ENCODE measurements at regions not wholly inside any gene's neighbourhood (a gene's known extent, or its start where the extent isn't known, plus 50 kb on each side); places are given as distances from the start of the nearest gene placed in this dataset.
"Not testable (repeated sequence)": the region's sequence is repeated elsewhere in the genome, so short reads cannot be mapped to it uniquely, and the experiment has no call there.

DNA sequence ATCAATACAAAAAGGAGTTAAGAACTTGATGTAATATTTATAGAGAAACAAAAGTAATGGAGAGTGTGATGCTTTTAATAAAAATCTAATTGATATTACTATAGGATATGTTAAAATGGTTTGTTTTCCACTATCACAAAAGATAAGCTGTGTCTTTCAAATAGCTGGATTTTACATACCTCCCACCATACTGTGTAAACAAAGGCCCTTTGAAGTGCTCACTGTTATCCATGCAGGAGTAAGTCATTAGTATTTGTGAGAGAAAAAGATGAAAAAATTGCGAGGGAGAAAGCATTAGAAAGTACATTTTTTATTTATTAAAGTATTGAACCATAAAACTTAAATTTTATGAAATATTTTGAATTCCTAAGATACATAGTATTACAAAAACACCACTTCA lies 733.0 kb downstream of the GRIK2 start:
- DNase-seq, result peak; percentile 2

DNA sequence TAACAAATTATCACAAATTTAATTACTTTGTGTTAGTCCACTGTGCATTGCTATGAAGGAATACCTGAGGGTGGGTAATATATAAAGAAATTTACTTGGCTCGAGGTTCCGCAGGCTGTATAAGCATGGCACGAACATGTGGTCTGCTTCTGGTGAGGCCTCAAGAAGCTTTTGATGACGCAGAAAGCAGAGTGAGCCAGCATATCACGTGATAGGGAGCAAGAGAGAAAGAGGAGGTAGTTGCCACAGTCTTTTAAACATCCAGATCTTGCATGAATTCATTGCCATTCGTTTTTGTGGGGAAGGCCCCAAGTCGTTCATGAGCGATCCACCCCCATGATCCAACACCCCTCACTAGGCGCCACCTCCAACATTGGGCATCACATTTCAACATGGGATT lies 733.7 kb downstream of the GRIK2 start:
- DNase-seq, result no peak

DNA sequence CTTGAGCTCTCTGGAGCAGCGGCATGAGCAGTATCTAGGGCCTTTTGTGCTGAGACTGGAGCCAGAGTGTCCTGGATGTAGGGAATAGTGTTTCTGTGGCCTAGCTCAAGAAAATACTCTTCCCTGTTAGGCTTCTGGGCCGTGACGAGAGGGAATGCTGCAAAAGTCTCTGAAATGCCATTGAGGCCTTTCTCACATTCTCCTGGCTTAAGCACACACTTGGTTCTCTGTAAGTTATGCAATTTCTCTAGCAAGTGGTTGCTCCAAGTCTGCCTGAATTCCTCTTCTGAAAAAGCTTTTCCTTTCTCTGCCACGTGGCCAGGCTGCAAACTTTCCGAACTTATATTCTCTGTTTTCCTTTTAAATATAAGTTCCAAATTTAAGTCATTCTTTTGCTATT lies 744.4 kb downstream of the GRIK2 start:
- DNase-seq, result no peak

DNA sequence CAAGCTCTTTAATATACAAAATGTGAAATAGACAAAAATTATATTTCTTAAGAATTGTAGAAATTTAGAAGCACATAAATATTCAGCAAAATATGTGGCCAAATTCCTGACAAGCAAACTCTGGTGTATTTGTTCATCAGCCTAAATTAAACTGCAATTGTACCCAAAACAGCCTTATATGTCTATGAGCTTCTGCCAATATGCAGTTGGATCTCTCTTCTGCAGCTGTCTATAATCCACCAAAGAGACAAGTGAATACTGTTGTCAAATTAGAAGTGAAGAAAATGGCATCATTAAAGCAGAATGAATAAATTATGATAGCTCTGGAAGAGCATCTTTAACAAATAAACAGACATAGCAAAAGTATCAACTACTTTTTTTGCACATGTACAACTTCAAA lies 755.7 kb downstream of the GRIK2 start:
- DNase-seq, result no peak

DNA sequence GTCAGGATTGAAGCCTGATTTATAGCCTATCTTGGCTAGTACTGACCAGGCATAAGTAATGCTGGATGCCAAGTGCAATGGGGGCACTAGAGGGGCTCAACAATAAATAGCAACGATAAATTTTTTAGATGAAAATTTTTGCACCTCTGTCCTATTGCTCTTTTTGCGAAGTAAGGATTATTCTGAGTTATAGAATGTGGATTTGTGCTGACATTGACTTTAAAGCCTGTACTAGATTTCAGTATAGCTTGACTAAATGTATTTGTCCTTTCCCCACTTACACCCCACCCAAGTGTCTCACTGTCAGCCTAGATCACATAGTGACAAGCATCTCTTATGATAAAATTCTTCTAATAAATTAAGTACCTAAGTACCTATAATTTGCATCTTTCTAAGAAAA lies 757.0 kb downstream of the GRIK2 start:
- no peak for DNase-seq

DNA sequence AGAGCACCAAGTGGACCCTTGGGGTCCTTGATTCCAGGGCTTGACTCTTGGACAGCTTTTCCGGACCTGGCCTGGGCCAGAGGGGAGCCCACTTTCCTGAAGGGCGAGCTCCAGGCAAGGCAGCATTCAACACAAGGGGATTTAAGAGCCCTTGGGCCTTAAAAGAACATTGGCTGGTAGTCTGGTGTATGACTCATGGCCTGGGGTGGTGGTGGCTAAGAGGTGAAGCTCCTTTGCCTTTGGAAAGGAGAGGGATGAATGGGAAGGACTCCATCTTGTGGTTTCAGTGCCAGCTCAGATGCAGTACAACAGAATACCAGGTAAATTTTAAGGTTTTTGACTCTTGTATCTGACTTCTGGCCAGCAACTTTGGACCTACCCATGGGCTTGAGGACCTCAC lies 760.7 kb downstream of the GRIK2 start:
- no peak for DNase-seq

DNA sequence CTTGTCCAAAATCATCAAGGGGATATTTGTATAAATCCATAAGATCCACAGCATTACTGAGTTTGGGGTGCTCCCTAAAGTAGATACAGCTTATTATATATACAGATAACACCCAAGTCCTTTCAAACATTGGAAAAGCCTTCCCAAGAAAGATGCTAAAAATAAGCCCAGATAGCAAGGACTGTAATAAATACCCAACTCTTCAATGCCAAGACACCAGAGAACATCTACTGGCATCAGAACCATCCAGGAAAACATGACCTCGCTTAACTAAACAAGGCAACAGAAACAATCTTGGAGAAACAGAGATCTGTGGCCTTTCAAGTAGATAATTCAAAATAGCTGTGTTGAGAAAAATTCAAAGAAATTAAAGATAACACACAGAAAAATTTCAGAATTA lies 761.4 kb downstream of the GRIK2 start:
- no peak for DNase-seq

DNA sequence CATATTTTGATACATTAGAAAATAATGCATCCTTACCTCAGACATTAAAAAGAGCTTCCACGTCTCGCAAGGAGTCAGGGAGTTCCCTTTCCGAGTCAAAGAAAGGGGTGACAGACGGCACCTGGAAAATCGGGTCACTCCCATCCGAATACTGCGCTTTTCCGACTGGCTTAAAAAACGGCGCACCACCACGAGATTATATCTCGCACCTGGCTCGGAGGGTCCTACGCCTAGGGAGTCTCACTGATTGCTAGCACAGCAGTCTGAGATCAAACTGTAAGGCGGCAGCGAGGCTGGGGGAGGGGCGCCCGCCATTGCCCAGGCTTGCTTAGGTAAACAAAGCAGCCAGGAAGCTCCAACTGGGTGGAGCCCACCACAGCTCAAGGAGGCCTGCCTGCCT lies 776.3 kb downstream of the GRIK2 start:
- DNase-seq, result not testable (repeated sequence)

DNA sequence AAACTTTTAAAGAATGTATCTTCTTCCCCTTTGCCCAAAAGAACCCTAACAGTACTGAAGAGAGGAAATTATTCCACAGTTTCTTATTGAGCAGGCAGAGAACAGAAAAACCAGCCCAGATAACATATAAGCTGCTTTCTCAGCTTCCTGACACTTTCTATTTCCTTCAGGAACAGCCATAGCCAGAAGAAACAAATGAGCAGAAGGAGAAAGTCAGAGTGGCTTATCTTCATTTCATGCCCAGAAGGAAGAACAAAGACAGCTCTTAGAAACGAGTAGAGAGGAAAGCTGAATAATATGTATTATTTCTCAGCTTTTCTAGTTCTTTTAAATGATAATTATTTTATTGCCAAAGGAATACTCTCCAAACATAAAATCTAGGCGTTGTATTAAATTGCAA lies 793.7 kb downstream of the GRIK2 start:
- DNase-seq, result no peak

DNA sequence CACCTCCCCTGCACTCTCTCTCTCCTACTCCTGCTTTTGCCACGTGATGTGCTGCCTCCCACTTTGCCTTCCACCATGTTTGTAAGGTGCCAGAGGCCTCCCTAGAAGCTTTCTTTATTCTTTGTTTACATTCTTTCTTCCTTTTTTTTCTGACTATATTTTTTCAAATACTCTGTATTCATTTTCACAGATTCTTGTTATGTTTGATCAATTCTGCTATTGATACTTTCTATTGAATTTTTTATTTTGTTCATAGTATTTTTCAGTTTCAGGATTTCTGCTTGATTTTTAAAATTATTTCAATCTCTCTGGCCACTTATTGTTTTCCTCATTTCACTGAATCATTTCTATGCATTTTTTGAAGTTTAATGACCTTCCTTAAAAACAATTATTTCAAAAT lies 801.8 kb downstream of the GRIK2 start:
- no peak for DNase-seq

DNA sequence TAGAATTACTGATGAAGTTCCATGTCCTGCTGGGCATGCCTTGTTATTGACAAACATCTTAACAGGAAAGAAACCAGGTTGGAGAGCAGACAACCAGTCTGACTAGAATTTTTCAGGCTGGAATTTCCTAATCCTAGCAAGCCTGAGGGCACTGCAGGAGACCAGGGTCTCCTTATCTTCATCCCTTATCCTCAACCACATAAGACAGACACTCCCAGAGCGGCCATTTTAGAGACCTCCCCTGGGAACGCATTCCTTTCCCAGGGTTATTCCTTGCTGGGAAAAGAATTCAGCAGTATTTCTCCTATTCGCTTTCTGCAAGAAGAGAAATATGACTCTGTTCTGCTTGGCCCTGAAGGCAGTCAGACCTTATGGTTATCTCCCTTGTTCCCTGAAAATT lies 803.7 kb downstream of the GRIK2 start:
- DNase-seq, result no peak

DNA sequence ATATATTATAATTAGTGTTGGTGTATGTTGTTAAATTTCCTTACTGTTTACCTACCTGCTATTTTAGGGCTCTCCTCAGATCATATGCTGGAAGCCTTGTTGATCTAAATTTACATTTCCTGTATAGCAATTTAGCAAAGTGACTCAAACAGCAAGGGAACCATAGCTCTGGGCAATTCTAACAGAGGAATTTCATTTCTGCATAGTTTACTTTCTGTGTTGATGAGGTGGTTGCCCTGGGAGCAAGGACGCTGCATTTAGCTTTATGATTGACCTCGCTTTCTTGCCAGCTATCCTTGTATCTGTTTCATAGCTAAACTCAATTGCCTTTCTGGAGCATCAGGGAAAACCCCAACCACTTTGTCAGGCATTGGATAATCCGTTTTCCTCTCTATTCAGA lies 810.8 kb downstream of the GRIK2 start:
- DNase-seq, result no peak

DNA sequence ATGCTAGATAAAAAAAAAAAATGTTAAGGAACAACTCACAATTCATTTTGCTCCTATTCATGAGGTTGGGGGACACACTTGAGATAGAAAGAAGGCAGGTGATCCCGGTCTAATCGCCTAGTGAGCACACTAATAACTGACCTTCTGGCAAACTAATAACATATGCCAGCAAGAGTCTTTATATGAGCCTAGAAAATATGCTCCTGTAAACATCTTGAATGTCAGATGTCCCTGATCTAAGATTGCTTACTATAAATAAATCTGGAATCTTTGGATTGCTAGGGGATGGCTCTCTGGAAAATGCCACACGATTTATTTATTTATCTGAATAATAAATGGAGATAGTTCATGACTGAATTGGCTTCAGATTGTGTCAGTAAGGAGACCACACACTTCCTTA lies 821.9 kb downstream of the GRIK2 start:
- DNase-seq, result no peak

DNA sequence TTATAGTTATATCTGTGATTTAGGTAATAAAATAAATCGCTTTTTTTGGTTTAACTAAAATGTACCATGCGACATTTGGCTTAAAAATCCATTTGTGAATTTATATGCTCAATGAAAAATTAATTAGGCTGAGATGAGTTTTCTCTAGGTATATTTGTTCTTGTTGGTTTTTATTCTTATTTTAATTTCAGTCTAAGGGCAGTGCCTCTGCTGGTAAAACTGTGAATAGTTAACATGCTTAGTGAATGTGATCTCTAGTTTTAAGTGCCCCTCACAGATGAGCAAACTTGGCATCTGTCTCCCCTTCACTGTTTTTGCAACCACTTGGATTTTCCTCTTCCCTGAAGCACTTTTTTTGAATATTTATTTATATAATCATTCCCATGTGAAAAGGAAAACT lies 822.7 kb downstream of the GRIK2 start:
- no peak for DNase-seq

DNA sequence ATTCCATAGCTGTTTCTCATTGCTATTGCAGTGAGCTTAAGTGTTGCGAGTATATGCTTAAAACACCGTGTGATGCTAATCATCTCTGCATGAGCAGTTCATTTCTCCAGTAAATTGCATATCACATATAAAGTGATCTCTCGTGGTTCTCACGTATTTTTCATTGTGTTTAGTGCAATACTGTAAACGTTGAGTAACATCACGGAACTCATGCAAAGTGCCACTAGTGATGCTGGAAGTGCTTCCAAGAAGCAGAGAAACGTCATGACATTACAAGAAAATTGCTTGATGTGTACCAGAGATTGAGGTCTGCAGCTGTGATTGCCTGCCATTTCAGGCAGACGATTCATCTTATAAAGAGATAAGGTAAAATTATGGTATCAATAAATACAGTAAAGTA lies 830.4 kb downstream of the GRIK2 start:
- DNase-seq, result no peak

DNA sequence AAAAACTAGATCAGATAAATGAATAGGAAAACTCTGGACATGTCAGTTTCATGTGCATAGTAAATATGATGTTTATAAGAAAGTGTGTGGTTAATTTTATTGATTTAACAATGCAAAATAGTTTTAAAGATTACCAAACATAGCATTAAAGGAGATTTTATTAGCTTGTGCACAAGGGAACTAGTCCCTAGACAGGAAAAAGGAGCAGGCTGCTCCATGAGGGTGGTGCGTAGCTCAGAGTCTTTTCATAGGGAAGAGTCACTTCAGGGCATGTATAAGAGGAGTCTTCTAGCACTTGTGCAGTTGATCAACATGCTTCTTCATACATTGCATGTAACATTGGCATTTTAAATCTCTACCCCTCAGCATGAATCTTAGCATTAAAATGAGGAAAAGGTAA lies 835.8 kb downstream of the GRIK2 start:
- DNase-seq, result no peak
